Right lobe of liver (tissue), 6 donors: ENCODE measurements at regions not wholly inside any gene's neighbourhood (a gene's known extent, or its start where the extent isn't known, plus 50 kb on each side); places are given as distances from the start of the nearest gene placed in this dataset.

ENCODE experiments used
- ATAC-seq, 4 donors: fragments of 200-7000 bp; cut with Tn5 transposase; one replicate each; pipeline ENCODE4 v1.9.1; 2020; ENCODE audit warnings: mild to moderate bottlenecking in 4 of 4, moderate library complexity in 4 of 4
- DNase-seq, 3 donors: peaks; one replicate each; pipeline ENCODE4 v3.0.0-alpha.2; 2020
- H3K27ac ChIP-seq, 3 donors: fragments of 200-600 bp; one replicate each; pipeline ENCODE4 v1.8.0; 2022
- H3K27me3 ChIP-seq, 2 donors: fragments of 200-600 bp; one replicate each; pipeline ENCODE4 v1.8.0; 2022
- H3K36me3 ChIP-seq, 4 donors: fragments of 200-600 bp; sonication (generic) in 1 of 4; one replicate each; pipeline versions ENCODE4 v1.5.1 to v1.8.0; 2017 to 2022; ENCODE audit warnings: control low read depth in 1 of 4
- H3K4me1 ChIP-seq, 4 donors: fragments of 200-600 bp; sonication (generic) in 1 of 4; one replicate each; pipeline versions ENCODE4 v1.5.1 to v1.8.0; 2017 to 2022; ENCODE audit warnings: control low read depth in 1 of 4
- H3K4me3 ChIP-seq, 3 donors: fragments of 200-600 bp; one replicate each; pipeline ENCODE4 v1.8.0; 2022
- H3K9me3 ChIP-seq, 4 donors: fragments of 200-600 bp; sonication (generic) in 1 of 4; one replicate each; pipeline versions ENCODE4 v1.5.1 to v1.8.0; 2017 to 2022; ENCODE audit warnings: control low read depth in 1 of 4
- CTCF ChIP-seq, 4 donors: fragments of 200-600 bp in 3 of 4; fragments of 450-650 bp in 1 of 4; IDR thresholded peaks; one replicate each; pipeline versions ENCODE4 v1.5.1 to v1.8.0; 2016 to 2022; ENCODE audit warnings: antibody characterized with exemption in 4 of 4, mild to moderate bottlenecking in 2 of 4
- POLR2A ChIP-seq: fragments of 450-650 bp; IDR thresholded peaks from one replicate; pipeline ENCODE4 v1.6.1; 2017; ENCODE audit warnings: antibody characterized with exemption, mild to moderate bottlenecking
- WGBS: methylation state at CpG from one replicate; pipeline ENCODE4 v1.1.6; 2018; ENCODE audit warnings: low coverage, low lambda C conversion rate; ENCODE audit not compliant: insufficient coverage; ENCODE audit errors: missing lambda C conversion rate; 5-methylcytosine and 5-hydroxymethylcytosine counted together
- intact Hi-C, 2 donors: fragments of 100-400 bp; cut with DNase I; formaldehyde crosslinking; loops; one replicate each; pipeline versions ENCODE4 v1.11.2 to v1.14.1; 2022
- donor health status: DM: no; HTN: yes; CAD: no.
- donor health status: DM: no; HTN: no; CAD: no.
- donor health status: DM: no; HTN: no; CAD: no.
- donor health status: DM: no; HTN: yes; CAD: no.
- donor health status: DM: no; HTN: yes; CAD: no.

GRCh38 chr1:110783292-110783918 is 89.5 kb upstream of the CD53 start:
- intact Hi-C loops: loop anchor here in 1 of 2 donors (10.0 kb wide), 2 partner anchors 169 to 229 kb away; no protein-coding TSS in a partner anchor
- Histone ChIP-seq H3K4me1 (no peaks in the 10 kb centered on the region), H3K4me3 (no peak overlapping the region), H3K36me3 (no peaks in the 10 kb centered on the region), H3K9me3 (no peaks in the 10 kb centered on the region), H3K27me3 (no peaks in the 10 kb centered on the region), H3K27ac (no peak overlapping the region)
- WGBS: 19% methylated on average over 5 of the region's 5 CpGs
- peak in 1 of 3 donors; percentile 22 for DNase-seq
- TF ChIP-seq CTCF (IDR thresholded peaks at IDR 0.05) (peak; percentile 90 to 93 (median 91)), POLR2A (no peak)
- ATAC-seq: peak; percentile 91 to 94 (median 93)

GRCh38 chr1:110781525-110781924 is 91.4 kb upstream of the CD53 start:
- TF ChIP-seq CTCF (IDR thresholded peaks at IDR 0.05) (no peak), POLR2A (no peak)
- no peak overlapping the region for H3K27ac ChIP-seq
- intact Hi-C loops: loop anchor here in 1 of 2 donors (10.0 kb wide), 2 partner anchors 167 to 227 kb away; no protein-coding TSS in a partner anchor
- H3K4me3 ChIP-seq: no peak overlapping the region
- no peaks in the 10 kb centered on the region for H3K27me3 ChIP-seq
- H3K4me1 ChIP-seq: no peaks in the 10 kb centered on the region
- 75% methylated on average over 2 of the region's 2 CpGs for WGBS
- no peaks in the 10 kb centered on the region for H3K36me3 ChIP-seq
- DNase-seq: no peak
- no peak for ATAC-seq
- no peaks in the 10 kb centered on the region for H3K9me3 ChIP-seq

GRCh38 chr1:110780600-110781484 is 92.1 kb upstream of the CD53 start:
- Histone ChIP-seq H3K9me3 (no peaks in the 10 kb centered on the region), H3K27ac (no peak overlapping the region), H3K4me3 (no peak overlapping the region), H3K36me3 (no peaks in the 10 kb centered on the region), H3K4me1 (no peaks in the 10 kb centered on the region), H3K27me3 (no peaks in the 10 kb centered on the region)
- TF ChIP-seq CTCF (IDR thresholded peaks at IDR 0.05) (peak; percentile 57 to 71 (median 68)), POLR2A (no peak)
- ATAC-seq (peak; percentile 67 to 78 (median 74)), DNase-seq (peak in 2 of 3 donors; percentile 34 to 55)
- intact Hi-C loops: loop anchor here in 1 of 2 donors (10.0 kb wide), 2 partner anchors 166 to 226 kb away; no protein-coding TSS in a partner anchor
- 26% methylated on average over 30 of the region's 31 CpGs for WGBS

GRCh38 chr1:110779636-110780035 is 93.3 kb upstream of the CD53 start:
- Histone ChIP-seq H3K4me1 (no peaks in the 10 kb centered on the region), H3K27ac (no peak overlapping the region), H3K36me3 (no peaks in the 10 kb centered on the region), H3K9me3 (no peaks in the 10 kb centered on the region), H3K27me3 (no peaks in the 10 kb centered on the region), H3K4me3 (no peak overlapping the region)
- ATAC-seq: no peak
- intact Hi-C loops: loop anchor here (10.0 kb wide), 3 partner anchors 145 to 225 kb away; no protein-coding TSS in a partner anchor
- no peak for TF ChIP-seq CTCF (IDR thresholded peaks at IDR 0.05)
- no peak for TF ChIP-seq POLR2A
- DNase-seq: no peak
- WGBS: 59% methylated on average over 3 of the region's 3 CpGs
